HepG2 (cell line): ENCODE measurements at regions not wholly inside any gene's neighbourhood (a gene's known extent, or its start where the extent isn't known, plus 50 kb on each side); places are given as distances from the start of the nearest gene placed in this dataset.

ENCODE experiments used
- ATAC-seq: fragments of 200-7000 bp; cut with Tn5 transposase; 3 replicates; pipeline ENCODE4 v1.9.1; 2020; ENCODE audit warnings: mild to moderate bottlenecking, moderate library complexity
- BruUV-seq: library from RNA; stranded (reverse); fragments of 400-500 nt; replicated peaks from 2 replicates; lab custom pipeline; 2021; lab: Mats Ljungman, UMichigan
- CTCF ChIA-PET: fragments of 300-600 bp; formaldehyde crosslinking; extraction: SDS; loops from one replicate; lab custom pipeline; 2021; ENCODE audit warnings: low total read pairs, inconsistent platforms, low intra/inter-chr PET ratio; lab: Yijun Ruan, JAX
- POLR2A ChIA-PET: fragments of 350-600 bp; sonication (Branson Sonifier 250); formaldehyde crosslinking; loops from one replicate; lab custom pipeline; 2020; ENCODE audit warnings: antibody characterized with exemption, inconsistent platforms; lab: Yijun Ruan, JAX
- DNase-seq: peaks from one replicate; pipeline ENCODE4 v3.0.0-alpha.2; 2015; ENCODE audit warnings: low spot score
- FAIRE-seq: peaks from 3 replicates; lab custom pipeline; 2011; peaks lifted over from hg19 to GRCh38; lab: Jason Lieb, UNC
- H2AFZ ChIP-seq: one replicate; pipeline ENCODE4 v1.6.1; 2011; ENCODE audit warnings: low read length, inconsistent platforms
- H3K27ac ChIP-seq: fragments of 300-600 bp; 3 replicates; pipeline ENCODE4 v1.8.0; 2011; ENCODE audit warnings: mixed run types, mild to moderate bottlenecking, mixed read lengths, low read length, inconsistent platforms; ENCODE audit not compliant: insufficient read depth; ENCODE audit errors: extremely low read length
- H3K27me3 ChIP-seq, 2 experiments: fragments of 200-600 bp in 1 of 2; 2 replicates in 1 of 2; 3 replicates in 1 of 2; pipeline versions ENCODE4 v1.6.0 to v1.8.0; 2011; ENCODE audit warnings: low read length in 2 of 2, mild to moderate bottlenecking in 2 of 2, moderate library complexity in 2 of 2, inconsistent platforms in 1 of 2; ENCODE audit not compliant: insufficient read depth in 2 of 2, control insufficient read depth in 1 of 2
- H3K36me3 ChIP-seq, 2 experiments: fragments of 200-600 bp in 1 of 2; replicated peaks in 1 of 2; 2 replicates in 1 of 2; 3 replicates in 1 of 2; pipeline versions ENCODE4 v1.5.1 to v1.8.0; 2011; ENCODE audit warnings: low read length in 2 of 2, inconsistent platforms in 1 of 2; ENCODE audit not compliant: insufficient read depth in 2 of 2, control insufficient read depth in 1 of 2
- H3K4me1 ChIP-seq: 2 replicates; pipeline ENCODE4 v1.5.1; 2012; ENCODE audit warnings: low read length, inconsistent platforms; ENCODE audit not compliant: insufficient read depth
- H3K4me2 ChIP-seq: 2 replicates; pipeline ENCODE4 v1.6.0; 2011; ENCODE audit warnings: low read depth, low read length, inconsistent platforms
- H3K4me3 ChIP-seq, 3 experiments: fragments of 200-600 bp in 1 of 3; sonication (generic), shearing (Covaris generic) in 1 of 3; replicated peaks in 1 of 3; 2 replicates each; pipeline ENCODE4 v1.5.1; 2011 to 2016; ENCODE audit warnings: low read length in 3 of 3, inconsistent platforms in 2 of 3, low read depth in 2 of 3, mild to moderate bottlenecking in 2 of 3, control low read depth in 1 of 3, mixed read lengths in 1 of 3; ENCODE audit not compliant: insufficient read depth in 1 of 3
- H3K79me2 ChIP-seq: one replicate; pipeline ENCODE4 v1.6.1; 2011; ENCODE audit warnings: low read length, inconsistent platforms; ENCODE audit not compliant: insufficient read depth
- H3K9ac ChIP-seq: 2 replicates; pipeline ENCODE4 v1.6.0; 2011; ENCODE audit warnings: mild to moderate bottlenecking, low read depth, low read length, inconsistent platforms; ENCODE audit not compliant: insufficient read depth
- H3K9me3 ChIP-seq: 2 replicates; pipeline ENCODE4 v1.5.1; 2012; ENCODE audit warnings: mild to moderate bottlenecking, low read length
- H4K20me1 ChIP-seq: 2 replicates; pipeline ENCODE4 v1.6.0; 2011; ENCODE audit warnings: inconsistent platforms, mild to moderate bottlenecking, low read length, moderate library complexity; ENCODE audit not compliant: insufficient read depth
- DPF2 ChIP-seq: sonication (generic); formaldehyde crosslinking; IDR thresholded peaks from 2 replicates; pipeline ENCODE4 v1.4.0; 2020; ENCODE audit warnings: mild to moderate bottlenecking, low read depth, missing genetic modification reagents, borderline replicate concordance
- HNRNPK ChIP-seq: fragments of 200-400 bp; formaldehyde crosslinking; IDR thresholded peaks from 2 replicates; pipeline ENCODE4 v1.6.1; 2018; ENCODE audit warnings: low read length, low read depth, moderate library complexity, mild to moderate bottlenecking; ENCODE audit not compliant: poor library complexity, severe bottlenecking
- KAT8 ChIP-seq: IDR thresholded peaks from 2 replicates; pipeline ENCODE4 v1.6.1; 2016; ENCODE audit warnings: missing genetic modification reagents, missing compliant biosample characterization
- MAFF ChIP-seq: IDR thresholded peaks from 2 replicates; pipeline ENCODE4 v1.6.1; 2011; ENCODE audit warnings: low read depth, low read length, improper control_type of control experiment
- POLR2AphosphoS5 ChIP-seq: IDR thresholded peaks from 2 replicates; pipeline ENCODE4 v1.6.1; 2012; ENCODE audit warnings: low read depth, low read length
- REXO4 ChIP-seq: sonication (generic); formaldehyde crosslinking; IDR thresholded peaks from 2 replicates; pipeline ENCODE4 v1.8.0; 2022; ENCODE audit warnings: missing genetic modification reagents, mild to moderate bottlenecking, borderline replicate concordance
- SP4 ChIP-seq: sonication (generic); formaldehyde crosslinking; IDR thresholded peaks from 2 replicates; pipeline ENCODE4 v1.8.1; 2023; ENCODE audit warnings: mild to moderate bottlenecking, missing genetic modification reagents
- STAT6 ChIP-seq: sonication (generic); formaldehyde crosslinking; IDR thresholded peaks from 2 replicates; pipeline ENCODE4 v1.4.0; 2020; ENCODE audit warnings: missing genetic modification reagents, mild to moderate bottlenecking, borderline replicate concordance
- TCF7 ChIP-seq: sonication (generic); IDR thresholded peaks from 2 replicates; pipeline ENCODE4 v1.6.1; 2016; ENCODE audit warnings: antibody characterized with exemption, low read depth
- ZNF556 ChIP-seq: sonication (generic); formaldehyde crosslinking; IDR thresholded peaks from 2 replicates; pipeline ENCODE4 v1.4.0; 2020; ENCODE audit warnings: mild to moderate bottlenecking, missing genetic modification reagents, borderline replicate concordance
- WGBS: methylation state at CpG from one replicate; pipeline ENCODE4 v1.1.6; 2017; ENCODE audit warnings: low lambda C conversion rate; 5-methylcytosine and 5-hydroxymethylcytosine counted together
- in situ Hi-C: cut with HindIII; loops from 2 replicates; pipeline ENCODE4 v1.10.0; 2017; ENCODE audit warnings: low pct_unique_long_range_greater_than_20kb; ENCODE audit not compliant: extremely low pct_ligation_motif_present
- intact Hi-C: fragments of 100-400 bp; cut with micrococcal nuclease; formaldehyde crosslinking; loops from one replicate; pipeline ENCODE4 v1.10.0; 2022; ENCODE audit not compliant: unreplicated experiment
- TF ChIP-seq, protein P1 (sequence below): sonication (generic); formaldehyde crosslinking; IDR thresholded peaks from 2 replicates; pipeline ENCODE4 v1.4.0; 2020; ENCODE audit warnings: missing genetic modification reagents

GRCh38 chr11:91312541-91312940, 912.1 kb upstream of the FAT3 start (continued):
- TF ChIP-seq HNRNPK (no peak), POLR2AphosphoS5 (no peak), ZNF556 (no peak)
- TF ChIP-seq, all 625 proteins: peak for 0

DNA sequence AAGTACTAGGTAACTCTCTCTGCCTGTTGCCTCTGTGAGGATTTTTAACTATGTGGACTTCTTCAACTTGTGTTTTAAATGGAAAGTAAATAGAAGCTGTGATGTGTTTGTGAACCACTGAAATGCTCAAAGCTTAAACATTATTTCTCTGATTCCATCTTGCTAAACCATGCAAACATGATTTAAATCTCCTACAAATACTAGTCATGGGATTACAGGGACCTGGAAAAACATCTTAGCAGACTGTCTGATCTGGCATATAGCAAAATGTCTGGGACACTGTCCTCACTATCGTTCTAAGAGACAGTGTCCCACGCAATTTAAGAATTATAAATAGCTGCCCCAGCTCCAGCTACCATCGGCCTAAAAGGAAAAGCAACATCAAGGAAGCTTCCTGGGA, 914.5 kb upstream of the FAT3 start:
- no peaks in the 10 kb centered on the region for H3K36me3 ChIP-seq
- 0% methylated on average over 3 of the region's 3 CpGs for WGBS
- no peaks in the 10 kb centered on the region for H3K79me2 ChIP-seq
- no peaks in the 10 kb centered on the region for H3K9me3 ChIP-seq
- no peak overlapping the region for H2AFZ ChIP-seq
- no peak overlapping the region for H3K4me3 ChIP-seq
- ChIA-PET CTCF (no interaction called here), POLR2A (no interaction called here)
- DNase-seq (no peak), ATAC-seq (no peak), FAIRE-seq (no peak)
- in situ Hi-C loops (no loop called here), intact Hi-C loops (no loop called here)
- no peaks in the 10 kb centered on the region for H3K4me1 ChIP-seq
- no TSS peak for BruUV-seq
- H4K20me1 ChIP-seq = no peaks in the 10 kb centered on the region
- no peak overlapping the region for H3K9ac ChIP-seq
- no peak overlapping the region for H3K27ac ChIP-seq
- TF ChIP-seq MAFF = no peak
- no peak for TF ChIP-seq REXO4 (CRISPR knock-in tag)
- H3K4me2 ChIP-seq = no peak overlapping the region
- H3K27me3 ChIP-seq = no peaks in the 10 kb centered on the region

DNA sequence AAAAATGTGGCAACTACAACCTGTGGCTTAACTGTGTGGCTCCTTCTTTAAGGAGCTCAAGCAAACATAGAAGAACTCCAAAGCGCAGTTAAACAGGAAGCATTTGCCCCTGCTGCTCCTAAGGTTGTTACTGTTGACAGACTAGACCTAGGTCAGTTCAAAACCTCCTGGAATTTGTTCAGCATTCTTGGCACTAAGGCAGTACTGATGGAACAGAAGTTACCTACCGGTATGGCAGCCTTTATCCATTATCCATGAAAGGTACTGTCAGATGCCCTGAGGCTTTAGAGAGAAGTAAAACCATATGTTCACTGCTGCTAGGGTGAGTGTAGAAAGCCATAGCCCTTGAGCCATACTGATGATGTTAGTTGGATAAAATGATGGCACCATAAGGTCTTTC, 916.5 kb upstream of the FAT3 start:
- Histone ChIP-seq H3K79me2 (no peaks in the 10 kb centered on the region), H2AFZ (no peak overlapping the region), H3K27me3 (no peaks in the 10 kb centered on the region), H3K4me3 (no peak overlapping the region), H3K9ac (no peak overlapping the region), H3K4me2 (no peak overlapping the region), H3K9me3 (no peaks in the 10 kb centered on the region), H3K27ac (no peak overlapping the region), H3K4me1 (no peaks in the 10 kb centered on the region), H3K36me3 (no peaks in the 10 kb centered on the region), H4K20me1 (no peaks in the 10 kb centered on the region)
- in situ Hi-C loops = no loop called here
- ATAC-seq (no peak), DNase-seq (no peak), FAIRE-seq (no peak)
- ChIA-PET CTCF (no interaction called here), POLR2A (no interaction called here)
- 45% methylated on average over 2 of the region's 2 CpGs for WGBS
- BruUV-seq = no TSS peak
- intact Hi-C loops = no loop called here
- TF ChIP-seq, protein P1, sequence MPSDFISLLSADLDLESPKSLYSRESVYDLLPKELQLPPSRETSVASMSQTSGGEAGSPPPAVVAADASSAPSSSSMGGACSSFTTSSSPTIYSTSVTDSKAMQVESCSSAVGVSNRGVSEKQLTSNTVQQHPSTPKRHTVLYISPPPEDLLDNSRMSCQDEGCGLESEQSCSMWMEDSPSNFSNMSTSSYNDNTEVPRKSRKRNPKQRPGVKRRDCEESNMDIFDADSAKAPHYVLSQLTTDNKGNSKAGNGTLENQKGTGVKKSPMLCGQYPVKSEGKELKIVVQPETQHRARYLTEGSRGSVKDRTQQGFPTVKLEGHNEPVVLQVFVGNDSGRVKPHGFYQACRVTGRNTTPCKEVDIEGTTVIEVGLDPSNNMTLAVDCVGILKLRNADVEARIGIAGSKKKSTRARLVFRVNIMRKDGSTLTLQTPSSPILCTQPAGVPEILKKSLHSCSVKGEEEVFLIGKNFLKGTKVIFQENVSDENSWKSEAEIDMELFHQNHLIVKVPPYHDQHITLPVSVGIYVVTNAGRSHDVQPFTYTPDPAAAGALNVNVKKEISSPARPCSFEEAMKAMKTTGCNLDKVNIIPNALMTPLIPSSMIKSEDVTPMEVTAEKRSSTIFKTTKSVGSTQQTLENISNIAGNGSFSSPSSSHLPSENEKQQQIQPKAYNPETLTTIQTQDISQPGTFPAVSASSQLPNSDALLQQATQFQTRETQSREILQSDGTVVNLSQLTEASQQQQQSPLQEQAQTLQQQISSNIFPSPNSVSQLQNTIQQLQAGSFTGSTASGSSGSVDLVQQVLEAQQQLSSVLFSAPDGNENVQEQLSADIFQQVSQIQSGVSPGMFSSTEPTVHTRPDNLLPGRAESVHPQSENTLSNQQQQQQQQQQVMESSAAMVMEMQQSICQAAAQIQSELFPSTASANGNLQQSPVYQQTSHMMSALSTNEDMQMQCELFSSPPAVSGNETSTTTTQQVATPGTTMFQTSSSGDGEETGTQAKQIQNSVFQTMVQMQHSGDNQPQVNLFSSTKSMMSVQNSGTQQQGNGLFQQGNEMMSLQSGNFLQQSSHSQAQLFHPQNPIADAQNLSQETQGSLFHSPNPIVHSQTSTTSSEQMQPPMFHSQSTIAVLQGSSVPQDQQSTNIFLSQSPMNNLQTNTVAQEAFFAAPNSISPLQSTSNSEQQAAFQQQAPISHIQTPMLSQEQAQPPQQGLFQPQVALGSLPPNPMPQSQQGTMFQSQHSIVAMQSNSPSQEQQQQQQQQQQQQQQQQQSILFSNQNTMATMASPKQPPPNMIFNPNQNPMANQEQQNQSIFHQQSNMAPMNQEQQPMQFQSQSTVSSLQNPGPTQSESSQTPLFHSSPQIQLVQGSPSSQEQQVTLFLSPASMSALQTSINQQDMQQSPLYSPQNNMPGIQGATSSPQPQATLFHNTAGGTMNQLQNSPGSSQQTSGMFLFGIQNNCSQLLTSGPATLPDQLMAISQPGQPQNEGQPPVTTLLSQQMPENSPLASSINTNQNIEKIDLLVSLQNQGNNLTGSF (CRISPR knock-in tag) = no peak
- TF ChIP-seq TCF7 (no peak), DPF2 (no peak), KAT8 (no peak), SP4 (CRISPR knock-in tag) (no peak), STAT6 (CRISPR knock-in tag) (no peak)
